ENCODE measurements at regions not wholly inside any gene's neighbourhood (a gene's known extent, or its start where the extent isn't known, plus 50 kb on each side); places are given as distances from the start of the nearest gene placed in this dataset.

GRCh38 chr21:28091466-28091865 is 901.2 kb downstream of the LTN1 start:
- Histone ChIP-seq H3K36me3 (ENCODE audit: control insufficient read depth, insufficient read depth, low read length) (no peaks in the 10 kb centered on the region), H3K79me2 (ENCODE audit: control insufficient read depth, insufficient read depth, low read length) (no peaks in the 10 kb centered on the region), H3K4me3 (no peak overlapping the region), H3K9me3 (replicated peaks; ENCODE audit: control insufficient read depth, insufficient read depth, low read depth, low read length) (no peaks in the 10 kb centered on the region; the same call in 1 of the 2 replicates), H3K9me1 (ENCODE audit: control insufficient read depth, insufficient read depth, low read length) (no peaks in the 10 kb centered on the region), H4K20me1 (replicated peaks; ENCODE audit: control insufficient read depth, insufficient read depth, low read length) (no peaks in the 10 kb centered on the region), H3K27ac (ENCODE audit: extremely low read depth, low read depth, low read length) (no peak overlapping the region), H3K4me1 (replicated peaks in 1 of 2; ENCODE audit: control insufficient read depth in 2 of 2, insufficient read depth in 2 of 2, low read length in 2 of 2) (no peaks in the 10 kb centered on the region), H3K4me2 (ENCODE audit: insufficient read depth, low read length) (no peak overlapping the region), H3K9ac (ENCODE audit: insufficient read depth in 1 of 2, low read depth in 2 of 2, low read length in 2 of 2) (no peak overlapping the region), H3K27me3 (ENCODE audit: control insufficient read depth in 2 of 2, insufficient read depth in 2 of 2, low read length in 2 of 2) (no peaks in the 10 kb centered on the region), H2AFZ (ENCODE audit: low read depth, low read length) (no peak overlapping the region)
- CTCF ChIA-PET (ENCODE audit: low intra/inter-chr PET ratio), result no interaction called here
- TF ChIP-seq BDP1 (IDR thresholded peaks at IDR 0.05; ENCODE audit: insufficient read depth, insufficient read length), result no peak
- TF ChIP-seq SNRNP70 (optimal IDR thresholded peaks at IDR 0.05; ENCODE audit: low read depth, low read length), result no peak
- no peak for TF ChIP-seq SMARCB1 (IDR thresholded peaks at IDR 0.05; ENCODE audit: insufficient read length, low read depth)
- TF ChIP-seq KDM1A (IDR thresholded peaks at IDR 0.05), result no peak
- TF ChIP-seq ZEB2 (IDR thresholded peaks at IDR 0.05), result no peak
- no peak for TF ChIP-seq HEY1 (CRISPR knock-in tag; IDR thresholded peaks at IDR 0.05; ENCODE audit: borderline replicate concordance)
- intact Hi-C loops (cut with micrococcal nuclease), result no loop called here
- POLR2A ChIA-PET, result no interaction called here
- FAIRE-seq (no peak), DNase-seq (ENCODE audit: extremely low read depth in 1 of 4, low spot score in 3 of 4) (no peak), ATAC-seq (no peak)
- in situ Hi-C loops (cut with MboI), result no loop called here
- WGBS (ENCODE audit: insufficient coverage, low coverage, missing lambda C conversion rate), result 0% methylated on average over 2 of the region's 2 CpGs
- no TSS peak for BruUV-seq (replicated peaks)

DNA sequence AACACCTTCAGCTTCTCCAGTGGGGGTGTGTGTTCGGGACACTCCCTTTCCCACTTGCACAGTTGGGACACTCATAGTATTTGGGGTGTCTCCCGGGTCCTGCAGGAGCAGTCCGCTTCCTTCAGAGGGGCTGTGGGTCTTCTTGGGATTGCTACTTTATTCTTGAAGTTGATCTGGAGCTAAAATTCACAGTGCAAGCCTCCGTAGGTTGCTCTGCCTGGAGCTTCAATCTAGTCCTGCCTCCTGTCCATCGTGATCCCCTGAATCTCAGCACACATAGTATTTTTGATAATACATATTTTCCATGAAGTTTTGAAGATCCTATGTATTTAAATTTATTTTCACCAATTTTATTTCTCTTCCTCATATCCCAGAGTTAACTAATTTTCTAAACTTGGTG is 902.1 kb downstream of the LTN1 start:
- Histone ChIP-seq H3K27me3 (ENCODE audit: control insufficient read depth in 2 of 2, insufficient read depth in 2 of 2, low read length in 2 of 2) (no peaks in the 10 kb centered on the region), H3K79me2 (ENCODE audit: control insufficient read depth, insufficient read depth, low read length) (no peaks in the 10 kb centered on the region), H3K9me3 (replicated peaks; ENCODE audit: control insufficient read depth, insufficient read depth, low read depth, low read length) (no peaks in the 10 kb centered on the region; the same call in 1 of the 2 replicates), H3K9me1 (ENCODE audit: control insufficient read depth, insufficient read depth, low read length) (no peaks in the 10 kb centered on the region), H2AFZ (ENCODE audit: low read depth, low read length) (no peak overlapping the region), H3K36me3 (ENCODE audit: control insufficient read depth, insufficient read depth, low read length) (no peaks in the 10 kb centered on the region), H3K27ac (ENCODE audit: extremely low read depth, low read depth, low read length) (no peak overlapping the region), H3K4me1 (replicated peaks in 1 of 2; ENCODE audit: control insufficient read depth in 2 of 2, insufficient read depth in 2 of 2, low read length in 2 of 2) (no peaks in the 10 kb centered on the region), H3K9ac (ENCODE audit: insufficient read depth in 1 of 2, low read depth in 2 of 2, low read length in 2 of 2) (no peak overlapping the region), H3K4me3 (no peak overlapping the region), H4K20me1 (replicated peaks; ENCODE audit: control insufficient read depth, insufficient read depth, low read length) (no peaks in the 10 kb centered on the region), H3K4me2 (ENCODE audit: insufficient read depth, low read length) (no peak overlapping the region)
- under 1% methylated on average over 5 of the region's 5 CpGs for WGBS (ENCODE audit: insufficient coverage, low coverage, missing lambda C conversion rate)
- FAIRE-seq (no peak), ATAC-seq (no peak), DNase-seq (ENCODE audit: extremely low read depth in 1 of 4, low spot score in 3 of 4) (no peak)
- in situ Hi-C loops (cut with MboI), result no loop called here
- ChIA-PET POLR2A (no interaction called here), CTCF (ENCODE audit: low intra/inter-chr PET ratio) (no interaction called here)
- TF ChIP-seq, protein P1, sequence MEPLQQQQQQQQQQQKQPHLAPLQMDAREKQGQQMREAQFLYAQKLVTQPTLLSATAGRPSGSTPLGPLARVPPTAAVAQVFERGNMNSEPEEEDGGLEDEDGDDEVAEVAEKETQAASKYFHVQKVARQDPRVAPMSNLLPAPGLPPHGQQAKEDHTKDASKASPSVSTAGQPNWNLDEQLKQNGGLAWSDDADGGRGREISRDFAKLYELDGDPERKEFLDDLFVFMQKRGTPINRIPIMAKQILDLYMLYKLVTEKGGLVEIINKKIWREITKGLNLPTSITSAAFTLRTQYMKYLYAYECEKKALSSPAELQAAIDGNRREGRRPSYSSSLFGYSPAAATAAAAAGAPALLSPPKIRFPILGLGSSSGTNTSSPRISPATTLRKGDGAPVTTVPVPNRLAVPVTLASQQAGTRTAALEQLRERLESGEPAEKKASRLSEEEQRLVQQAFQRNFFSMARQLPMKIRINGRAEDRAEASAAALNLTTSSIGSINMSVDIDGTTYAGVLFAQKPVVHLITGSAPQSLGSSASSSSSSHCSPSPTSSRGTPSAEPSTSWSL (CRISPR knock-in tag; IDR thresholded peaks at IDR 0.05; ENCODE audit: borderline replicate concordance), result no peak
- TF ChIP-seq ILF3 (IDR thresholded peaks at IDR 0.05; ENCODE audit: borderline replicate concordance), result no peak
- intact Hi-C loops (cut with micrococcal nuclease), result no loop called here
- no TSS peak for BruUV-seq (replicated peaks)
